ENCODE measurements at regions not wholly inside any gene's neighbourhood (a gene's known extent, or its start where the extent isn't known, plus 50 kb on each side); places are given as distances from the start of the nearest gene placed in this dataset.

DNA sequence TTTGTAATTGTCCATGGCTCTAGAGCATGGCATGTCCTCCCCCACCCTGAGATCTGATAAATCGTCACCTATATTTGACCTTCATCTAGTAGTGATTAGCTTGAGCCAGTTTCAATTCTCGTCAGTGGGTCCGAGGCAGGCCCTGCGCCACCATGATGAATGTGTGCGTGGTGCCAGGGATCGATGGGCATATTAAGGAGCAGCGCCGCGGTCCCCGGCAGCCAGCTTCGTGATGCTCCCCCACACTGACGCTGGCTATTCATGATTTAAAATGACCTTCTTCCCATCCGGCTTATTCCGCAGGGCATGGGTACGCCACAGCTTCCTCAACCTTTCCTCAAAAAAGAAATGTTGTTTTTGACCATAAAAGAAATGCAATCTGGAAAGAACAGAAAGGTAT is 68.0 kb downstream of the SLC25A47 start:
- TF ChIP-seq, protein P1, sequence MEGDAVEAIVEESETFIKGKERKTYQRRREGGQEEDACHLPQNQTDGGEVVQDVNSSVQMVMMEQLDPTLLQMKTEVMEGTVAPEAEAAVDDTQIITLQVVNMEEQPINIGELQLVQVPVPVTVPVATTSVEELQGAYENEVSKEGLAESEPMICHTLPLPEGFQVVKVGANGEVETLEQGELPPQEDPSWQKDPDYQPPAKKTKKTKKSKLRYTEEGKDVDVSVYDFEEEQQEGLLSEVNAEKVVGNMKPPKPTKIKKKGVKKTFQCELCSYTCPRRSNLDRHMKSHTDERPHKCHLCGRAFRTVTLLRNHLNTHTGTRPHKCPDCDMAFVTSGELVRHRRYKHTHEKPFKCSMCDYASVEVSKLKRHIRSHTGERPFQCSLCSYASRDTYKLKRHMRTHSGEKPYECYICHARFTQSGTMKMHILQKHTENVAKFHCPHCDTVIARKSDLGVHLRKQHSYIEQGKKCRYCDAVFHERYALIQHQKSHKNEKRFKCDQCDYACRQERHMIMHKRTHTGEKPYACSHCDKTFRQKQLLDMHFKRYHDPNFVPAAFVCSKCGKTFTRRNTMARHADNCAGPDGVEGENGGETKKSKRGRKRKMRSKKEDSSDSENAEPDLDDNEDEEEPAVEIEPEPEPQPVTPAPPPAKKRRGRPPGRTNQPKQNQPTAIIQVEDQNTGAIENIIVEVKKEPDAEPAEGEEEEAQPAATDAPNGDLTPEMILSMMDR (IDR thresholded peaks at IDR 0.05), result no peak
- no peak for TF ChIP-seq POLR2A (IDR thresholded peaks at IDR 0.05)
- no peak for TF ChIP-seq EP300 (IDR thresholded peaks at IDR 0.05)

Measured in tibial nerve (tissue), 4 donors.